Smooth muscle cell (in vitro differentiated cells): ENCODE measurements at regions not wholly inside any gene's neighbourhood (a gene's known extent, or its start where the extent isn't known, plus 50 kb on each side); places are given as distances from the start of the nearest gene placed in this dataset.

Source experiments
- DNase-seq: peaks from one replicate; lab custom pipeline; 2025; ENCODE audit not compliant: unreplicated experiment; lab: John Stamatoyannopoulos, UW
- H2AFZ ChIP-seq: fragments of 200-600 bp; sonication (generic); 2 replicates; pipeline ENCODE4 v1.6.0; 2016; ENCODE audit warnings: antibody characterized with exemption, low read depth, mild to moderate bottlenecking
- H3F3A ChIP-seq: fragments of 200-600 bp; sonication (generic); 2 replicates; pipeline ENCODE4 v1.6.0; 2017; ENCODE audit warnings: antibody characterized with exemption, low read depth
- H3K27ac ChIP-seq: fragments of 200-600 bp; sonication (generic); 2 replicates; pipeline ENCODE4 v1.5.1; 2016; ENCODE audit warnings: low read depth, mild to moderate bottlenecking
- H3K27me3 ChIP-seq: fragments of 200-600 bp; sonication (generic); 2 replicates; pipeline ENCODE4 v1.6.1; 2016; ENCODE audit warnings: low read depth, mild to moderate bottlenecking
- H3K36me3 ChIP-seq: fragments of 200-600 bp; sonication (generic); 2 replicates; pipeline ENCODE4 v1.5.1; 2016; ENCODE audit warnings: low read depth
- H3K4me1 ChIP-seq: fragments of 200-600 bp; sonication (generic); 2 replicates; pipeline ENCODE4 v1.5.1; 2016; ENCODE audit warnings: low read depth
- H3K4me2 ChIP-seq: fragments of 200-600 bp; sonication (generic); 2 replicates; pipeline ENCODE4 v1.6.0; 2016; ENCODE audit warnings: mild to moderate bottlenecking
- H3K4me3 ChIP-seq: fragments of 200-600 bp; sonication (generic); 2 replicates; pipeline ENCODE4 v1.5.1; 2016; ENCODE audit warnings: mild to moderate bottlenecking
- H3K79me2 ChIP-seq: fragments of 200-600 bp; sonication (generic); 2 replicates; pipeline ENCODE4 v1.6.0; 2016; ENCODE audit warnings: low read depth, mild to moderate bottlenecking
- H3K9ac ChIP-seq: fragments of 200-600 bp; sonication (generic); 2 replicates; pipeline ENCODE4 v1.6.0; 2016; ENCODE audit warnings: low read depth
- H3K9me3 ChIP-seq: fragments of 200-600 bp; sonication (generic); replicated peaks from 2 replicates; pipeline ENCODE4 v1.5.1; 2016; ENCODE audit warnings: low read depth
- H4K20me1 ChIP-seq: fragments of 200-600 bp; sonication (generic); 2 replicates; pipeline ENCODE4 v1.6.0; 2016; ENCODE audit warnings: low read depth
- WGBS: methylation state at CpG from one replicate; pipeline ENCODE4 v1.1.7; 2016; ENCODE audit warnings: low lambda C conversion rate; 5-methylcytosine and 5-hydroxymethylcytosine counted together
- TF ChIP-seq, protein P1 (sequence below): fragments of 200-600 bp; sonication (generic); IDR thresholded peaks from 2 replicates; pipeline ENCODE4 v1.5.1; 2017; ENCODE audit warnings: borderline replicate concordance, mild to moderate bottlenecking, antibody characterized with exemption; ENCODE audit not compliant: insufficient read depth, poor library complexity, severe bottlenecking

DNA sequence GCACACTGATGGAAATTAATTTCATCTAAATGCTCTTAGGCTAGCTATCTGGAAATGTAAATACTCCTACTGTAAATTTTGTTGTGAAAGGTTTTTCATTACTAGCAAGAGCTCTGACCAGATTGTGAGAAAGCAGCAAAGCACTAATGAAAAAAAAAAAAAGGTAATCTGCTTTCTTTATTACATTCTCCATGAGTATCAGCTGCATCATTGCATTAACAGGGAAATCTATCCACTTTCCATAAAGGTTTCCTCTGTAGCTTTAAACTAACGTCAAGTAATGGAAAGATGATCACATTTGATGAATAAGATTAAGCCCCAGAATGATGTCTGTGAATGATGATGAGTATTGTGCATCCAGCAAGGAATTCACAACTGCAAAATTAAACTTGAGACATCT, 790.6 kb upstream of the TYRP1 start:
- H3K4me1 ChIP-seq, result no peaks in the 10 kb centered on the region
- H3K79me2 ChIP-seq, result no peaks in the 10 kb centered on the region
- H3K4me2 ChIP-seq, result no peak overlapping the region
- no peak overlapping the region for H3K9ac ChIP-seq
- H3K9me3 ChIP-seq, result no peaks in the 10 kb centered on the region
- no peaks in the 10 kb centered on the region for H3F3A ChIP-seq
- no peaks in the 10 kb centered on the region for H3K36me3 ChIP-seq
- no peaks in the 10 kb centered on the region for H4K20me1 ChIP-seq
- no peak overlapping the region for H3K4me3 ChIP-seq
- no peaks in the 10 kb centered on the region for H3K27me3 ChIP-seq
- TF ChIP-seq, protein P1, sequence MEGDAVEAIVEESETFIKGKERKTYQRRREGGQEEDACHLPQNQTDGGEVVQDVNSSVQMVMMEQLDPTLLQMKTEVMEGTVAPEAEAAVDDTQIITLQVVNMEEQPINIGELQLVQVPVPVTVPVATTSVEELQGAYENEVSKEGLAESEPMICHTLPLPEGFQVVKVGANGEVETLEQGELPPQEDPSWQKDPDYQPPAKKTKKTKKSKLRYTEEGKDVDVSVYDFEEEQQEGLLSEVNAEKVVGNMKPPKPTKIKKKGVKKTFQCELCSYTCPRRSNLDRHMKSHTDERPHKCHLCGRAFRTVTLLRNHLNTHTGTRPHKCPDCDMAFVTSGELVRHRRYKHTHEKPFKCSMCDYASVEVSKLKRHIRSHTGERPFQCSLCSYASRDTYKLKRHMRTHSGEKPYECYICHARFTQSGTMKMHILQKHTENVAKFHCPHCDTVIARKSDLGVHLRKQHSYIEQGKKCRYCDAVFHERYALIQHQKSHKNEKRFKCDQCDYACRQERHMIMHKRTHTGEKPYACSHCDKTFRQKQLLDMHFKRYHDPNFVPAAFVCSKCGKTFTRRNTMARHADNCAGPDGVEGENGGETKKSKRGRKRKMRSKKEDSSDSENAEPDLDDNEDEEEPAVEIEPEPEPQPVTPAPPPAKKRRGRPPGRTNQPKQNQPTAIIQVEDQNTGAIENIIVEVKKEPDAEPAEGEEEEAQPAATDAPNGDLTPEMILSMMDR, result no peak
- WGBS, result 73% methylated on average over 1 of the region's 1 CpG
- DNase-seq, result no peak
- peak overlapping the region; percentile 58 for H2AFZ ChIP-seq
- H3K27ac ChIP-seq, result no peak overlapping the region

DNA sequence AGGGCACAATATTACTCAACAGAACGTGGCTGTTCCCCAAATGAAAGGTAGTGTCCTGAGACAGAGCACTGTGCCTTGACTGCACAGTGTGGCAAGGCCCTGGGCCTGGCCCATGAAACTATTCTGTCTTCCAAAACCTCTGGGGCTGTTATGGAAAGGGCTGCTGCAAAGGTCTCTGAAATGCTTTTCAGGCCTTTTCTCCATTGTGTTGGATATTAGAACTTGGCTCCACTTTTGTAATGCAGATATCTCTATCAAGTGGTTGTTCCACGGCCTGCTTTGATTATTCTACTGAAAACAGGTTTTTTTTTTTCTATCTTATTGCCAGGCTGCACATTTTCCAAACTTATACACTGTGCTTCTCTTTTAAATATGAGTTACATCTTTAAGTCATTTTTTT, 777.5 kb upstream of the TYRP1 start:
- no peaks in the 10 kb centered on the region for H3K79me2 ChIP-seq
- no peak overlapping the region for H3K4me2 ChIP-seq
- H4K20me1 ChIP-seq, result no peaks in the 10 kb centered on the region
- WGBS, result 56% methylated on average over 2 of the region's 2 CpGs
- H3F3A ChIP-seq, result no peaks in the 10 kb centered on the region
- H3K4me1 ChIP-seq, result no peaks in the 10 kb centered on the region
- no peaks in the 10 kb centered on the region for H3K27me3 ChIP-seq
- H3K9me3 ChIP-seq, result no peaks in the 10 kb centered on the region
- TF ChIP-seq, protein P1, result no peak
- H3K27ac ChIP-seq, result no peak overlapping the region
- no peaks in the 10 kb centered on the region for H3K36me3 ChIP-seq
- H3K4me3 ChIP-seq, result no peak overlapping the region
- no peak overlapping the region for H3K9ac ChIP-seq
- H2AFZ ChIP-seq, result no peak overlapping the region
- no peak for DNase-seq

DNA sequence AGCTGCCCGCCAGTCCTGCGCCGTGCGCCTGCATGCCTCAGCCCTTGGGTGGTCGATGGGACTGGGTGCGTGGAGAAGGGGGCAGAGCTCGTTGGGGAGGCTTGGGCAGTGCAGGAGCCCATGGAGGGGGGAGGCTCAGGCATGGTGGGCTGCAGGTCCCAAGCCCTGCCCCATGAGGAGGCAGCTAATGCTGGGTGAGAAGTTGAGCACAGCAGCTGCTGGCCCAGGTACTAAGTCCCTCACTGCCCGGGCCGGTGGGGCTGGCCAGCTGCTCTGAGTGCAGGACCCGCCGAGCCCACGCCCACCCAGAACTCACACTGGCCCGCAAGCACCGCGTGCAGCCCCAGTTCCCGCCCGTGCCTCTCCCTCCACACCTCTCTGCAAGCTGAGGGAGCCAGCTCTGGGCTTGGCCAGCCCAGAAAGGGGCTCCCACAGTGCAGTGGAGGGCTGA, 764.3 kb upstream of the TYRP1 start:
- Histone ChIP-seq H3K27ac (no peak overlapping the region), H3K9ac (no peak overlapping the region), H3K4me3 (no peak overlapping the region), H3K36me3 (no peaks in the 10 kb centered on the region), H2AFZ (no peak overlapping the region), H3K79me2 (no peaks in the 10 kb centered on the region), H3K4me2 (no peak overlapping the region), H4K20me1 (no peaks in the 10 kb centered on the region), H3K4me1 (peaks cover 4% of the 10 kb centered on the region), H3F3A (no peaks in the 10 kb centered on the region), H3K27me3 (no peaks in the 10 kb centered on the region), H3K9me3 (no peaks in the 10 kb centered on the region)
- WGBS, result 97% methylated on average over 17 of the region's 17 CpGs
- no peak for DNase-seq
- TF ChIP-seq, protein P1, result no peak

DNA sequence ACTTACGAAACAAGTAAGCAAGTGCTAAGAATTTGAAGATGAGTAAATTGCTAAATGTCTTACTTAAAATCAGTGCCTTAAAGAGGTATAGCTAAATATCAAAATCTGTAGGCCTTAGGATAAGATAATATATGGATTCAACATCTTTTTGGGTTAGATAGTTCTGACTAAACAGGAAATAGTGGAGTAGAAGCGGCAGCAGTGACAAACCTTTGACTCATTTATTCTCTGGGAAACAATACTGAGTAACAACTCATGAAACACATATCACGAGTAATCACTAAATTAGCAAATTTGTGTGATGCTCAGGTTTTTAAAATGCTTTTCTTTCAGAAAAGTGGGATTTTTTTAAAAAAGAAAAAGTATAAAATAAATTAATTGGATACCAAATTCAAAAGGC, 762.1 kb upstream of the TYRP1 start:
- Histone ChIP-seq H3K4me3 (no peak overlapping the region), H3K27me3 (no peaks in the 10 kb centered on the region), H2AFZ (no peak overlapping the region), H3K36me3 (no peaks in the 10 kb centered on the region), H3F3A (no peaks in the 10 kb centered on the region), H3K9ac (no peak overlapping the region), H3K79me2 (no peaks in the 10 kb centered on the region), H3K27ac (no peak overlapping the region), H3K9me3 (no peaks in the 10 kb centered on the region), H3K4me1 (peaks cover 14% of the 10 kb centered on the region), H4K20me1 (no peaks in the 10 kb centered on the region), H3K4me2 (no peak overlapping the region)
- TF ChIP-seq, protein P1, result no peak
- no peak for DNase-seq
- WGBS, result 65% methylated on average over 3 of the region's 3 CpGs
